ENCODE measurements at regions not wholly inside any gene's neighbourhood (a gene's known extent, or its start where the extent isn't known, plus 50 kb on each side); places are given as distances from the start of the nearest gene placed in this dataset.

DNA sequence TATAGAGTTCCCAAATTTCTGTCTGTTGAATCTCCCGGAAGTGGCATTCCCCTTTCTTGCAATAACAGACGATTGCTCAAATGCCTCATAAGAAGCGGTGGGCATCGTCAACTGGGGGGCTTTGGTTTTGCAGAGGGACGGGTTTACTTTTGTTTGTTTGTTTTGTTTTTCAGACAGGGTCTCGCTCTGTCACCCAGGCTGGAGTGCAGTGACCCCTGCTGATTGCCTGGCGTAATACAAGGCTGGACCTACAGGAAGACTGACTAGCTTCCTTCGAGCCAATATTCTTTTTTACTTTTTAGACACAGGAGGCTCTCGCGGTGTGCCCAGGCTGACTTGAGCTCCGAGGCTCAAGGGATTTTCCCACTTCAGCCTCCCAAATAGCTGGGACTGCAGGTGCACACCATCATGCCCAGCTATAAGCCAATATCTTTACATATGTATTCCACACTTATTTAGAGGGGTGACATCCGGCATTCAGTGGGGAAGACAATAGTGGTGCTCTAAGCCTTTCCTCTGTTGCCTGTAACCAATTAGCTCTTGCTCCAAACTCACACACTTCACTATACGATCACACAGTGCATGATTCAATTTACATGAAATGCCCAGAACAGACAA lies 58.1 kb downstream of the FHIP2A start:
- H3K9ac ChIP-seq (ENCODE audit: low read length): no peak overlapping the region
- ATAC-seq (ENCODE audit: low read depth) (peak; percentile 36), DNase-seq (peak; percentile 28)
- no peaks in the 10 kb centered on the region for H4K20me1 ChIP-seq (ENCODE audit: control insufficient read depth, insufficient read depth, low read length, poor library complexity, severe bottlenecking)
- TF ChIP-seq, protein P1, sequence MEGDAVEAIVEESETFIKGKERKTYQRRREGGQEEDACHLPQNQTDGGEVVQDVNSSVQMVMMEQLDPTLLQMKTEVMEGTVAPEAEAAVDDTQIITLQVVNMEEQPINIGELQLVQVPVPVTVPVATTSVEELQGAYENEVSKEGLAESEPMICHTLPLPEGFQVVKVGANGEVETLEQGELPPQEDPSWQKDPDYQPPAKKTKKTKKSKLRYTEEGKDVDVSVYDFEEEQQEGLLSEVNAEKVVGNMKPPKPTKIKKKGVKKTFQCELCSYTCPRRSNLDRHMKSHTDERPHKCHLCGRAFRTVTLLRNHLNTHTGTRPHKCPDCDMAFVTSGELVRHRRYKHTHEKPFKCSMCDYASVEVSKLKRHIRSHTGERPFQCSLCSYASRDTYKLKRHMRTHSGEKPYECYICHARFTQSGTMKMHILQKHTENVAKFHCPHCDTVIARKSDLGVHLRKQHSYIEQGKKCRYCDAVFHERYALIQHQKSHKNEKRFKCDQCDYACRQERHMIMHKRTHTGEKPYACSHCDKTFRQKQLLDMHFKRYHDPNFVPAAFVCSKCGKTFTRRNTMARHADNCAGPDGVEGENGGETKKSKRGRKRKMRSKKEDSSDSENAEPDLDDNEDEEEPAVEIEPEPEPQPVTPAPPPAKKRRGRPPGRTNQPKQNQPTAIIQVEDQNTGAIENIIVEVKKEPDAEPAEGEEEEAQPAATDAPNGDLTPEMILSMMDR (IDR thresholded peaks at IDR 0.05): peak; percentile 50
- TF ChIP-seq EZH2 (IDR thresholded peaks at IDR 0.05; ENCODE audit: borderline replicate concordance, insufficient read depth, low read depth, low read length, poor library complexity, severe bottlenecking): no peak
- Mint-ChIP-seq H3K27me3 (peaks cover 32% of the 10 kb centered on the region), H3K4me3 (peak overlapping the region; percentile 16), H3K9me3 (ENCODE audit: insufficient read depth) (no peaks in the 10 kb centered on the region), H3K4me1 (peaks cover 8% of the 10 kb centered on the region), H3K27ac (no peak overlapping the region)
- peak overlapping the region; percentile 30 for H3K4me2 ChIP-seq (replicated peaks; ENCODE audit: low read depth, low read length, poor library complexity, severe bottlenecking)
- H3K4me3 ChIP-seq (ENCODE audit: control extremely low read depth in 1 of 5, extremely low read depth in 1 of 5, insufficient read depth in 1 of 5, low read depth in 2 of 5, low read length in 4 of 5): no peak overlapping the region
- intact Hi-C loops (cut with micrococcal nuclease): no loop called here
- H3K9me3 ChIP-seq (ENCODE audit: control extremely low read depth in 1 of 3, control insufficient read depth in 2 of 3, insufficient read depth in 1 of 3, low read length in 2 of 3): no peaks in the 10 kb centered on the region
- H3K79me2 ChIP-seq (ENCODE audit: control insufficient read depth, insufficient read depth, low read length): no peaks in the 10 kb centered on the region
- WGBS (ENCODE audit: insufficient coverage): 7% methylated on average over 8 of the region's 13 CpGs
- peaks cover 12% of the 10 kb centered on the region in 2 donors for H3K4me1 ChIP-seq (ENCODE audit: control insufficient read depth in 2 of 2, insufficient read depth in 2 of 2, low read length in 2 of 2)
- peaks cover 0 to 15% (median 2%) of the 10 kb centered on the region in 4 experiments for H3K27me3 ChIP-seq (replicated peaks in 1 of 4; ENCODE audit: control extremely low read depth in 1 of 4, control insufficient read depth in 3 of 4, insufficient read depth in 4 of 4, low read length in 3 of 4)
- no peak overlapping the region for H3K27ac ChIP-seq (ENCODE audit: low read length in 2 of 2)
- H3K36me3 ChIP-seq (replicated peaks in 1 of 2; ENCODE audit: control extremely low read depth in 1 of 2, control insufficient read depth in 1 of 2, extremely low read depth in 1 of 2, insufficient read depth in 2 of 2, low read length in 1 of 2): no peaks in the 10 kb centered on the region
- ChIA-PET POLR2A (interaction anchor here (0.7 kb wide), 1 partner anchor 381 kb away, joined by 5 read pairs; no protein-coding TSS in a partner anchor), CTCF (interaction anchor here (0.9 to 2.1 kb wide), 5 partner anchors 9 to 575 kb away, joined by 3 to 7 read pairs (median 4); no protein-coding TSS in a partner anchor)
- peak overlapping the region; percentile 62 for H2AFZ ChIP-seq (ENCODE audit: insufficient read depth, low read depth, low read length, poor library complexity, severe bottlenecking)

DNA sequence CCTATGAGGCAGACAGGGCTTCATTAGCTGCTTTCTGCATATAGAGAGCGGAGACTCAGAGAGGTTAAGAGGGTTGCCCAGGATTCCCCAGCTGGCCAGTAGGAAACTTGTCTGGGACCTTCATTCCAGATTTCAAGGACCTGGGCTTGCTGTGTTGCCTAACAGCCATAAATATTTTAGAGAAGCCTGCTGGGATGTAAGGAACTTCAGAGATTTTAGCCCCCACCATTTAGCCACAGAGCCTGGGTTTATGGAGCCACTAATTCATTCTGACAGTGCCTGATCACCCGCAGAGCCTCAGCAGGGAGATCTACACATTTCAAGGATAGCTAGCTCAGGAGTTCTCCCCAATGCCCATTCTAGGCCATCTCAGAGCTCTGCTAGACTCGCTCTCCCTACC lies 56.6 kb upstream of the TRUB1 start:
- no peak overlapping the region for H3K4me3 ChIP-seq (ENCODE audit: control extremely low read depth in 1 of 5, extremely low read depth in 1 of 5, insufficient read depth in 1 of 5, low read depth in 2 of 5, low read length in 4 of 5)
- Mint-ChIP-seq H3K9me3 (ENCODE audit: insufficient read depth) (no peaks in the 10 kb centered on the region), H3K27ac (no peak overlapping the region), H3K27me3 (peaks cover 15% of the 10 kb centered on the region), H3K4me3 (no peak overlapping the region), H3K4me1 (peaks cover 3% of the 10 kb centered on the region)
- WGBS (ENCODE audit: insufficient coverage): 97% methylated on average over 3 of the region's 3 CpGs
- DNase-seq (no peak), ATAC-seq (ENCODE audit: low read depth) (no peak)
- H3K4me1 ChIP-seq (ENCODE audit: control insufficient read depth in 2 of 2, insufficient read depth in 2 of 2, low read length in 2 of 2): peaks cover 4 to 5% of the 10 kb centered on the region in 2 donors
- H3K27ac ChIP-seq (ENCODE audit: low read length in 2 of 2): no peak overlapping the region
- peaks cover 0 to 4% (median 2%) of the 10 kb centered on the region in 4 experiments for H3K27me3 ChIP-seq (replicated peaks in 1 of 4; ENCODE audit: control extremely low read depth in 1 of 4, control insufficient read depth in 3 of 4, insufficient read depth in 4 of 4, low read length in 3 of 4)
- H3K4me2 ChIP-seq (replicated peaks; ENCODE audit: low read depth, low read length, poor library complexity, severe bottlenecking): no peak overlapping the region
- ChIA-PET CTCF (interaction anchor here (0.6 kb wide), 1 partner anchor 8 kb away, joined by 3 read pairs; no protein-coding TSS in a partner anchor), POLR2A (no interaction called here)
- H3K9ac ChIP-seq (ENCODE audit: low read length): no peak overlapping the region
- no peak for TF ChIP-seq EZH2 (IDR thresholded peaks at IDR 0.05; ENCODE audit: borderline replicate concordance, insufficient read depth, low read depth, low read length, poor library complexity, severe bottlenecking)
- TF ChIP-seq, protein P1 (IDR thresholded peaks at IDR 0.05): no peak
- H3K36me3 ChIP-seq (replicated peaks in 1 of 2; ENCODE audit: control extremely low read depth in 1 of 2, control insufficient read depth in 1 of 2, extremely low read depth in 1 of 2, insufficient read depth in 2 of 2, low read length in 1 of 2): no peaks in the 10 kb centered on the region
- H3K79me2 ChIP-seq (ENCODE audit: control insufficient read depth, insufficient read depth, low read length): no peaks in the 10 kb centered on the region
- no peak overlapping the region for H2AFZ ChIP-seq (ENCODE audit: insufficient read depth, low read depth, low read length, poor library complexity, severe bottlenecking)
- no peaks in the 10 kb centered on the region for H4K20me1 ChIP-seq (ENCODE audit: control insufficient read depth, insufficient read depth, low read length, poor library complexity, severe bottlenecking)
- no peaks in the 10 kb centered on the region for H3K9me3 ChIP-seq (ENCODE audit: control extremely low read depth in 1 of 3, control insufficient read depth in 2 of 3, insufficient read depth in 1 of 3, low read length in 2 of 3)
- intact Hi-C loops (cut with micrococcal nuclease): no loop called here
